HG03103 (cell line): ENCODE measurements at regions not wholly inside any gene's neighbourhood (a gene's known extent, or its start where the extent isn't known, plus 50 kb on each side); places are given as distances from the start of the nearest gene placed in this dataset.
A peak's percentile ranks its signal among the peaks of the same experiment; 100 is the strongest.
"Not testable (repeated sequence)": the region's sequence is repeated elsewhere in the genome, so short reads cannot be mapped to it uniquely, and the experiment has no call there.

ENCODE experiments used
- ATAC-seq: cut with Tn5 transposase; IDR thresholded peaks from one replicate; pipeline ENCODE4 v1.9.1; 2021; ENCODE audit warnings: low read depth; ENCODE audit not compliant: unreplicated experiment

- ATAC-seq = no peak
Observed at GRCh38 chr6:18585032-18585573, 198.0 kb downstream of the RNF144B start.

- no peak for ATAC-seq
Observed at GRCh38 chr6:18586133-18586532, 199.0 kb downstream of the RNF144B start.

GRCh38 chr6:18595774-18596530, 208.8 kb downstream of the RNF144B start:
- ATAC-seq = peak; percentile 76

DNA sequence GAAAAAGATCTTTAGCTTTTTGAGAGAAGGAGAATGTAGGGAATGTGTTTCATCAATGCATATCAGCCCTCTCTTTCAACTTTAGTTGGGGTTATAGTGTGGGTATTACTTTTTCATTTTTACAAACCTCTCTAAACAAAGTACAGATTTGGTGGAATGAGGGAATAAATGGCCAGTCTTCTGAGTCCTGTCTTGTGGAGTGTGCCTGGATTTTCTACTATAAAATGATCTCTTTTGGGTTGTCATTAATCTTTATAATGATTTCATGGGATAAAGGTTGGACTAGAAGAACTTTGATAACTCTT, 209.3 kb downstream of the RNF144B start:
- ATAC-seq = no peak

DNA sequence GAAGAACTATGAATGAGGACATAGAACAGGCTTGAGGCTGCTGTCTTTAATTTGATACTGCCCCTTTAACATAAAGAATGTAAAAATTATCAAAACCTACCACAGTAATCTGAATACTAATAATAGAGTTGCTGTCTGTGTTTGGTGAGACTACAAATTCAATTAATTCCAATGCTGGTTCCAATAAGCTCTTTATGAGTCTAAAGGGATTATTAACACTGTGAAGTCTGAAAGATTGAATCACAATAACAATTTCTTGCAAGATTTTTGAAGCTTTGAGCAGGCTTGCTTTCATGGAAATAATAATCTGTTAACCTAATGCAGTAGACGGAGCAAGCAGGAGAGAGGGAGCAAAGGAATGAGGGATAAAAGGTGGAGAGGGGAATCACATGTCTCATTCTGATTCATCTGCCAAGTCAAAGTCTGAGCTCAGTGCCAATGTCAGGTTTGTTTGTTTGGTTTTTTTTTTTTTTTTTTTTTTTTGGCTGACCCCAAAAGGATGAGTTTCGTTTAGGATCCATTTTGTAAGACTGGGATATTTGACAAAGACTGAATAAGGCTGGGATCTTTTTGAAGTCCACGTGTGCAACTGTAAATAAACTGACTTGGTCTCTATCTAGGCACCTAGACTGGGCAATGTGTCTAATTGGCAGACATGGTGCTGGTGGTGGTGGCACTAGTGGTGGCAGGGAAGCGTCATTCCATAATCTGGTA, 211.6 kb downstream of the RNF144B start:
- ATAC-seq = no peak

DNA sequence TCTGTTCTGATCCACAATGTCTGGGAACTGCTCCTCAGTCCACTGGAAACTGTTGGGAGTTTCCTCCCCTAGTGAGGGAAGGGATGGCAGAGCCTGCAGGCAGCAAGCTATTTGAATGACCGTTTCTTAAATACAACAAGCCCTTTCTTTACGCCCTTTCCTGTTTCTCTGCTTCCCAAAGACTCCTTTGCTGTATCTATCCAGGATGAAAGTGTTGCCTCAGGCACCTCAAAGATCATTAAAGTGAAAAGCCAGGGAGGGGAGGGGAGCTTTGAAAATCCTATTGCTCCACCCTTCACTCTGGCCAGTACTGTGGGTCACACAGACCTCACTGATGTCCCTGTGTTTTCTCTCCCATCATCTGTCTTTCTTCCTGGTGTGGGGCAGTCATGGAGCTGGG, 213.1 kb downstream of the RNF144B start:
- no peak for ATAC-seq

GRCh38 chr6:18601516-18602020, 214.4 kb downstream of the RNF144B start:
- no peak for ATAC-seq

GRCh38 chr6:18602931-18603330, 215.8 kb downstream of the RNF144B start:
- no peak for ATAC-seq

- no peak for ATAC-seq
Observed at GRCh38 chr6:18603361-18603760, 216.2 kb downstream of the RNF144B start.

DNA sequence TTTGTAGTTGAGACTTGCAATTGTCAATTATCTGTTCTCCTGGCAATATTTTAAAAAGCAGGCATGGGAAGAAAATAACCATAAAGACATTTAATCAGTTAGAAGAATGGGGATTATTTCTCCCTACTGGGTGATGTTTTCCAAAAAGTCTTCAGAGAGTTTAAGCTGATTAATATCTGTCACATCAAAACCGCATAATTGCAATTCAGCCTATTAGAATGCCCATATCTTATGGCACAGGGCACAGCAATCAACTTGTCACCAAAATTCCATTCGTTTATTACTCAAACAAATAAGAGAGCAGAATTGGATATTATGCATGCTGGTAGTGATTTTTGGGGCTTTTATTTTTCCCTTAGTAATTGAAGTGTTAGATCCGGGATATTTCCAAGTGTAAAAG, 218.7 kb downstream of the RNF144B start:
- no peak for ATAC-seq

DNA sequence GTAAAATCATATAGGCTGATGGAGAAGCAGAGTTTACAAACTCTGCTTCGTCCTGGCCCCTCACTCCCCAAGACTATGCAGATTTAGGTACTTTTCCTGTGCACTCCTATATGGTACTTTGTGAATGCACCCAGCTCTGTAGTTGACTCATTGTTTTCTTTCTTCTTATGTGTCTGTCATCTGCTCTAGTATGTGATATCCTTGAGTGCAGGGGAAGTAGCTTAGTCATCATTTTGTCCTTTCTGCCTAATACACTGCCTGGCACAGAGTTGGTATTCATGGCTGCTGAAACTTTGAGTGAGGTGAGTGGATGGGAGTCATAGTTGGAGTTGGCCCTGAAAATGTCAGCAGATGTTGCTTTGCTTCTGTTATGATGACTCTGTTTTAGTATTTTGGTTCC, 222.6 kb downstream of the RNF144B start:
- no peak for ATAC-seq

DNA sequence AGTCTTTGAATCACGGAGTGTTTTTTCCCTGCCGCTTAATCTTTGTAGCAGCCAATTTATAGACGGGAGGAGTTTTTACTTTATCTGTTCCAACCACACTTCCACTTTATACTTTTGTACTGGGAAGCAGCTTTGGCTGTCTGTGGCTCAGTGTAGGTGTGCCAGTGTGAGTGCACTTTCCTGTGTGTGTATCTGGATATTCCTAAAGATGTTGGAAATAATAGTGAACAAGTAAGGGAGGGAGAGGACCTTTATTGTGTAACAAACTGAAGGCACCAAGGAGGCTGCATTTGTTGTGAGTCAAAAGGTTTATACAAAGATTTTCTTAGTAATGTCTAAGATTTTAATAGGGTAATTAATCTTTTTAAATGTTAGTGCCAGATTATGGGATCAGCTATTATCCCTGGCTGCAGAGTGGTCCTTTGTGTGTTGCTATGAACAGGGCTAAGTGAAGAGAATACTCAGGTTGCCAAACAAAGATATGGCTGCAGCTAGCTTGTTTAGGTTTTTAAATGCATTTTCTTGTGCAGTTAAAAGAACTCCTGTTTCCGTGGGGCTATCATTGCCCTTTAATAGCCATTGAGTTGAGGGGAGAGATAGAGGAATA, 226.3 kb downstream of the RNF144B start:
- no peak for ATAC-seq

DNA sequence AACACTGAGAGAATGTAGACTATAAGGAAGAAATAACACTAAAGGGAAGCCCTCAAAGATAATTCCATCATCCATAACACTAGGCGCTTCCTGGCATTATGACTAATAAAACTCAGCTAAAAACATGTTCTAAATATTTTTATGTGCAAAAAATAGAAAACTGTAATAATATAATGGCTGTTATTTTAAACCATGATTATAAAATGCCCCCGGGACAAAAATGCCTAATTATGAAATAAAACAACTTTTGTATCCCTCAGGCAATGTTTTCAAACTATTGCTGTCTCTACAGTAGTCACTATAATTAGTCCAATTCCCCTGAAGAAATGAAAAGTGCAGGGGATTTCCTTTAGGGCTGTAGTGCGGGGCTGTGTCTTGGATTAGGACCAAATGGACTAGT, 242.4 kb downstream of the RNF144B start:
- no peak for ATAC-seq

GRCh38 chr6:18632670-18633410, 245.7 kb downstream of the RNF144B start:
- no peak for ATAC-seq

GRCh38 chr6:18634912-18635311, 247.8 kb downstream of the RNF144B start:
- ATAC-seq = no peak

GRCh38 chr6:18640134-18640533, 253.0 kb downstream of the RNF144B start:
- ATAC-seq = no peak

GRCh38 chr6:18640754-18641153, 253.6 kb downstream of the RNF144B start:
- ATAC-seq = no peak

- ATAC-seq = no peak
Observed at GRCh38 chr6:18654821-18655220, 267.7 kb downstream of the RNF144B start.

GRCh38 chr6:18656506-18656905, 269.4 kb downstream of the RNF144B start:
- ATAC-seq = no peak

DNA sequence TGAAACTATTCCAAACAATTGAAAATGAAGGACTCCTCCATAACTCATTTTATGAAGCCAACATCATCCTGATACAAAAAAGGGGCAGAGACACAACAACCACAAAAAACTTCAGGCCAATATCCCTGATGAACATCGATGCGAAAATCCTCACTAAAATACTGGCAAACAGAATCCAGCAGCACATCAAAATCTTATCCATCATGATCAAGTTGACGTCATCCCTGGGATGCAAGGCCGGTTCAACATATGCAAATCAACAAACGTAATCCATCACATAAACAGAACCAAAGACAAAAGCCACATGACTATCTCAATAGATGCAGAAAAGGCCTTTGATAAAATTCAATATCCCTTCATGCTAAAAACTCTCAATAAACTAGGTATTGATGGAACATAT, 272.8 kb downstream of the RNF144B start:
- not testable (repeated sequence) for ATAC-seq

- no peak for ATAC-seq
Observed at GRCh38 chr6:18663011-18663410, 275.9 kb downstream of the RNF144B start.
